AG04450 (cell line): ENCODE measurements at regions not wholly inside any gene's neighbourhood (a gene's known extent, or its start where the extent isn't known, plus 50 kb on each side); places are given as distances from the start of the nearest gene placed in this dataset.

Experiments
- CTCF ChIA-PET: fragments of 300-600, 350-600 bp; formaldehyde crosslinking; extraction: SDS; loops from one replicate; lab custom pipeline; 2022; ENCODE audit warnings: antibody characterized with exemption, inconsistent platforms; lab: Charles Lee
- POLR2A ChIA-PET: fragments of 350-600 bp; formaldehyde crosslinking; extraction: SDS; loops from one replicate; lab custom pipeline; 2021; ENCODE audit warnings: antibody characterized with exemption, inconsistent platforms; lab: Yijun Ruan, JAX
- DNase-seq: peaks from one replicate; pipeline ENCODE4 v3.0.0-alpha.2; 2011; ENCODE audit warnings: low read depth, low spot score
- H3K27ac ChIP-seq: one replicate; pipeline ENCODE4 v1.5.1; 2012; ENCODE audit warnings: low read depth, low read length, control low read depth
- H3K27me3 ChIP-seq: one replicate; pipeline ENCODE4 v1.6.0; 2012; ENCODE audit warnings: low read length; ENCODE audit not compliant: control insufficient read depth, insufficient read depth
- H3K4me3 ChIP-seq: 2 replicates; pipeline ENCODE4 v1.5.1; 2011; ENCODE audit warnings: mild to moderate bottlenecking, low read depth, low read length, control low read depth
- H3K9me3 ChIP-seq: 2 replicates; pipeline ENCODE4 v1.5.1; 2012; ENCODE audit warnings: low read length; ENCODE audit not compliant: control insufficient read depth, insufficient read depth
- CTCF ChIP-seq: IDR thresholded peaks from 2 replicates; pipeline ENCODE4 v1.5.1; 2011; ENCODE audit warnings: low read depth, low read length, control low read depth, inconsistent platforms

GRCh38 chr2:186136860-186137259, 349.2 kb upstream of the ZC3H15 start:
- CTCF ChIA-PET = no interaction called here
- Histone ChIP-seq H3K4me3 (no peak overlapping the region), H3K9me3 (no peaks in the 10 kb centered on the region), H3K27me3 (no peaks in the 10 kb centered on the region), H3K27ac (no peak overlapping the region)
- POLR2A ChIA-PET = no interaction called here
- DNase-seq = no peak
- no peak for TF ChIP-seq CTCF

- ChIA-PET CTCF (no interaction called here), POLR2A (no interaction called here)
- H3K27ac ChIP-seq = no peak overlapping the region
- H3K9me3 ChIP-seq = no peaks in the 10 kb centered on the region
- no peak overlapping the region for H3K4me3 ChIP-seq
- no peak for TF ChIP-seq CTCF
- no peak for DNase-seq
- H3K27me3 ChIP-seq = no peaks in the 10 kb centered on the region
Measured at GRCh38 chr2:186138845-186139244, 347.2 kb upstream of the ZC3H15 start.

- DNase-seq = no peak
- no peak overlapping the region for H3K4me3 ChIP-seq
- no peak for TF ChIP-seq CTCF
- H3K27ac ChIP-seq = no peak overlapping the region
- no peaks in the 10 kb centered on the region for H3K9me3 ChIP-seq
- ChIA-PET POLR2A (no interaction called here), CTCF (interaction anchor here (0.7 kb wide), 1 partner anchor 695 kb away, joined by 4 read pairs; no protein-coding TSS in a partner anchor)
- H3K27me3 ChIP-seq = no peaks in the 10 kb centered on the region
Measured at GRCh38 chr2:186159101-186159500, 327.0 kb upstream of the ZC3H15 start.

- H3K4me3 ChIP-seq = no peak overlapping the region
- no peak for TF ChIP-seq CTCF
- no peak overlapping the region for H3K27ac ChIP-seq
- ChIA-PET POLR2A (no interaction called here), CTCF (no interaction called here)
- H3K9me3 ChIP-seq = no peaks in the 10 kb centered on the region
- DNase-seq = no peak
- no peaks in the 10 kb centered on the region for H3K27me3 ChIP-seq
Measured at GRCh38 chr2:186164325-186164724, 321.7 kb upstream of the ZC3H15 start.

- Histone ChIP-seq H3K4me3 (no peak overlapping the region), H3K27me3 (no peaks in the 10 kb centered on the region), H3K9me3 (no peaks in the 10 kb centered on the region), H3K27ac (no peak overlapping the region)
- ChIA-PET CTCF (interaction anchor here (0.5 kb wide), 1 partner anchor 1594 kb away, joined by 6 read pairs; no protein-coding TSS in a partner anchor), POLR2A (no interaction called here)
- DNase-seq = no peak
- no peak for TF ChIP-seq CTCF
Measured at GRCh38 chr2:186170693-186171092, 315.4 kb upstream of the ZC3H15 start.
